Astrocyte (in vitro differentiated cells and primary cell): ENCODE measurements at regions not wholly inside any gene's neighbourhood (a gene's known extent, or its start where the extent isn't known, plus 50 kb on each side); places are given as distances from the start of the nearest gene placed in this dataset.

Experiments used
- DNase-seq: peaks from one replicate; pipeline ENCODE4 v3.0.0-alpha.2; 2010; ENCODE audit warnings: low read depth
- FAIRE-seq: peaks from 2 replicates; lab custom pipeline; 2011; peaks lifted over from hg19 to GRCh38; lab: Jason Lieb, UNC
- H2AFZ ChIP-seq: 2 replicates; pipeline ENCODE4 v1.6.0; 2012; ENCODE audit warnings: low read depth, low read length, inconsistent platforms
- H3K27ac ChIP-seq: 2 replicates; pipeline ENCODE4 v1.5.1; 2011; ENCODE audit warnings: low read depth, low read length, inconsistent platforms
- H3K27me3 ChIP-seq: 2 replicates; pipeline ENCODE4 v1.6.0; 2011; ENCODE audit warnings: low read length, inconsistent platforms; ENCODE audit not compliant: insufficient read depth
- H3K36me3 ChIP-seq: 2 replicates; pipeline ENCODE4 v1.5.1; 2011; ENCODE audit warnings: low read length, inconsistent platforms; ENCODE audit not compliant: insufficient read depth
- H3K4me1 ChIP-seq: 2 replicates; pipeline ENCODE4 v1.5.1; 2011; ENCODE audit warnings: low read length, inconsistent platforms; ENCODE audit not compliant: insufficient read depth
- H3K4me2 ChIP-seq: 2 replicates; pipeline ENCODE4 v1.6.0; 2012; ENCODE audit warnings: low read length, inconsistent platforms
- H3K4me3 ChIP-seq: 2 replicates; pipeline ENCODE4 v1.5.1; 2011; ENCODE audit warnings: low read depth, mild to moderate bottlenecking, low read length, inconsistent platforms; ENCODE audit not compliant: insufficient read depth
- H3K79me2 ChIP-seq: 2 replicates; pipeline ENCODE4 v1.6.0; 2012; ENCODE audit warnings: mild to moderate bottlenecking, low read length, inconsistent platforms; ENCODE audit not compliant: insufficient read depth
- H3K9ac ChIP-seq: 2 replicates; pipeline ENCODE4 v1.6.0; 2012; ENCODE audit warnings: mild to moderate bottlenecking, low read length, inconsistent platforms
- H3K9me3 ChIP-seq: 2 replicates; pipeline ENCODE4 v1.5.1; 2012; ENCODE audit warnings: low read depth, mild to moderate bottlenecking, low read length, inconsistent platforms; ENCODE audit not compliant: insufficient read depth
- H4K20me1 ChIP-seq: 2 replicates; pipeline ENCODE4 v1.6.0; 2012; ENCODE audit warnings: low read length, inconsistent platforms; ENCODE audit not compliant: insufficient read depth
- H3K27ac Mint-ChIP-seq: one replicate; pipeline ENCODE4 v1.8.0; 2021; ENCODE audit warnings: mild to moderate bottlenecking, mixed read lengths; ENCODE audit not compliant: unreplicated experiment
- H3K27me3 Mint-ChIP-seq: one replicate; pipeline ENCODE4 v1.8.0; 2021; ENCODE audit warnings: low read depth, mixed read lengths; ENCODE audit not compliant: unreplicated experiment
- H3K36me3 Mint-ChIP-seq: one replicate; pipeline ENCODE4 v1.8.0; 2021; ENCODE audit warnings: low read depth, mixed read lengths; ENCODE audit not compliant: unreplicated experiment
- H3K4me1 Mint-ChIP-seq: one replicate; pipeline ENCODE4 v1.8.0; 2021; ENCODE audit warnings: low read depth, mixed read lengths; ENCODE audit not compliant: unreplicated experiment
- H3K4me3 Mint-ChIP-seq: one replicate; pipeline ENCODE4 v1.8.0; 2021; ENCODE audit warnings: mild to moderate bottlenecking, moderate library complexity, mixed read lengths; ENCODE audit not compliant: unreplicated experiment
- H3K9me3 Mint-ChIP-seq: one replicate; pipeline ENCODE4 v1.8.0; 2021; ENCODE audit warnings: mild to moderate bottlenecking, mixed read lengths; ENCODE audit not compliant: unreplicated experiment
- CTCF ChIP-seq: IDR thresholded peaks from 2 replicates; pipeline ENCODE4 v1.5.1; 2011; ENCODE audit warnings: low read depth, mild to moderate bottlenecking, inconsistent platforms, low read length, moderate library complexity; ENCODE audit not compliant: insufficient read depth
- EZH2 ChIP-seq: IDR thresholded peaks from 2 replicates; pipeline ENCODE4 v1.6.1; 2012; ENCODE audit warnings: mild to moderate bottlenecking, low read length, inconsistent platforms; ENCODE audit not compliant: insufficient read depth

GRCh38 chr5:41656597-41656996 is 146.2 kb upstream of the PLCXD3 start:
- no peak overlapping the region for H3K4me3 ChIP-seq

GRCh38 chr5:41650131-41650530 is 139.7 kb upstream of the PLCXD3 start:
- DNase-seq (no peak), FAIRE-seq (no peak)
- H3K4me1 Mint-ChIP-seq, result peaks cover 9% of the 10 kb centered on the region
- no peaks in the 10 kb centered on the region for H3K36me3 ChIP-seq
- H3K27ac ChIP-seq, result peak overlapping the region; percentile 68
- H3K4me2 ChIP-seq, result peak overlapping the region; percentile 8
- H3K79me2 ChIP-seq, result no peaks in the 10 kb centered on the region
- H2AFZ ChIP-seq, result no peak overlapping the region
- no peak for TF ChIP-seq EZH2
- TF ChIP-seq CTCF, result no peak
- H3K27me3 ChIP-seq, result no peaks in the 10 kb centered on the region
- no peak overlapping the region for H3K27ac Mint-ChIP-seq
- H3K9me3 Mint-ChIP-seq, result no peaks in the 10 kb centered on the region
- no peaks in the 10 kb centered on the region for H3K9me3 ChIP-seq
- no peaks in the 10 kb centered on the region for H4K20me1 ChIP-seq
- peaks cover 14% of the 10 kb centered on the region for H3K4me1 ChIP-seq
- H3K4me3 Mint-ChIP-seq, result no peak overlapping the region
- H3K27me3 Mint-ChIP-seq, result no peaks in the 10 kb centered on the region
- no peak overlapping the region for H3K4me3 ChIP-seq
- H3K36me3 Mint-ChIP-seq, result no peaks in the 10 kb centered on the region
- peak overlapping the region; percentile 26 for H3K9ac ChIP-seq

More at GRCh38 chr5:41656597-41656996, 146.2 kb upstream of the PLCXD3 start:
- no peaks in the 10 kb centered on the region for H3K9me3 ChIP-seq
- peaks cover 2% of the 10 kb centered on the region for H3K27me3 Mint-ChIP-seq
- no peak overlapping the region for H3K4me3 Mint-ChIP-seq
- H3K9ac ChIP-seq, result no peak overlapping the region
- H3K9me3 Mint-ChIP-seq, result peaks cover 3% of the 10 kb centered on the region
- H2AFZ ChIP-seq, result no peak overlapping the region
- no peak overlapping the region for H3K27ac Mint-ChIP-seq
- H3K79me2 ChIP-seq, result no peaks in the 10 kb centered on the region
- no peaks in the 10 kb centered on the region for H3K4me1 ChIP-seq
- no peaks in the 10 kb centered on the region for H4K20me1 ChIP-seq
- peaks cover 5% of the 10 kb centered on the region for H3K4me1 Mint-ChIP-seq
- no peak overlapping the region for H3K4me2 ChIP-seq
- FAIRE-seq, result no peak
- no peaks in the 10 kb centered on the region for H3K36me3 ChIP-seq
- no peaks in the 10 kb centered on the region for H3K36me3 Mint-ChIP-seq
- H3K27me3 ChIP-seq, result no peaks in the 10 kb centered on the region
- no peak for DNase-seq
- TF ChIP-seq EZH2 (no peak), CTCF (no peak)
- no peak overlapping the region for H3K27ac ChIP-seq

- Mint-ChIP-seq H3K27ac (no peak overlapping the region), H3K9me3 (no peaks in the 10 kb centered on the region), H3K27me3 (no peaks in the 10 kb centered on the region), H3K36me3 (no peaks in the 10 kb centered on the region), H3K4me3 (no peak overlapping the region), H3K4me1 (peaks cover 9% of the 10 kb centered on the region)
- FAIRE-seq (no peak), DNase-seq (peak; percentile 93)
- Histone ChIP-seq H3K4me1 (peaks cover 14% of the 10 kb centered on the region), H4K20me1 (no peaks in the 10 kb centered on the region), H2AFZ (no peak overlapping the region), H3K79me2 (no peaks in the 10 kb centered on the region), H3K4me3 (no peak overlapping the region), H3K27me3 (no peaks in the 10 kb centered on the region), H3K4me2 (peak overlapping the region; percentile 8), H3K36me3 (no peaks in the 10 kb centered on the region), H3K27ac (peak overlapping the region; percentile 68), H3K9ac (peak overlapping the region; percentile 26), H3K9me3 (no peaks in the 10 kb centered on the region)
- TF ChIP-seq CTCF, result no peak
- TF ChIP-seq EZH2, result no peak
These were observed 139.3 kb upstream of the PLCXD3 start for GRCh38 chr5:41649659-41650058.
